HepG2 (cell line): ENCODE measurements at regions not wholly inside any gene's neighbourhood (a gene's known extent, or its start where the extent isn't known, plus 50 kb on each side); places are given as distances from the start of the nearest gene placed in this dataset.

ENCODE experiments used
- GABPB1 ChIP-seq: IDR thresholded peaks from 2 replicates; pipeline ENCODE4 v1.6.1; 2016; ENCODE audit warnings: mild to moderate bottlenecking, missing genetic modification reagents, moderate library complexity, missing compliant biosample characterization
- JDP2 ChIP-seq: sonication (generic); formaldehyde crosslinking; IDR thresholded peaks from 2 replicates; pipeline ENCODE4 v1.8.1; 2022; ENCODE audit warnings: missing genetic modification reagents, borderline replicate concordance
- KAT2B ChIP-seq: fragments of 150-350 bp; IDR thresholded peaks from 2 replicates; pipeline ENCODE4 v1.6.1; 2014; ENCODE audit warnings: low read depth, low read length, borderline replicate concordance
- MED13 ChIP-seq: sonication (generic); formaldehyde crosslinking; IDR thresholded peaks from 2 replicates; pipeline ENCODE4 v1.5.0; 2020; ENCODE audit warnings: missing genetic modification reagents
- SCMH1 ChIP-seq: sonication (generic); formaldehyde crosslinking; IDR thresholded peaks from 2 replicates; pipeline ENCODE4 v1.9.0; 2021; ENCODE audit warnings: missing genetic modification reagents, mild to moderate bottlenecking, borderline replicate concordance
- SMC3 ChIP-seq: IDR thresholded peaks from 2 replicates; pipeline ENCODE4 v1.6.1; 2011; ENCODE audit warnings: low read length, improper control_type of control experiment
- ZSCAN22 ChIP-seq: sonication (generic); formaldehyde crosslinking; IDR thresholded peaks from 2 replicates; pipeline ENCODE4 v1.4.0; 2020; ENCODE audit warnings: mild to moderate bottlenecking, missing genetic modification reagents
- TF ChIP-seq, protein P1 (sequence below), 2 experiments: fragments of 450-650 bp in 1 of 2; sonication (generic) in 1 of 2; formaldehyde crosslinking in 1 of 2; IDR thresholded peaks; 2 replicates each; pipeline versions ENCODE4 v1.6.1 to v1.8.0; 2016 to 2022; ENCODE audit warnings: antibody characterized with exemption in 1 of 2, mild to moderate bottlenecking in 1 of 2, missing genetic modification reagents in 1 of 2
- TF ChIP-seq, protein P2 (sequence below): sonication (generic); formaldehyde crosslinking; IDR thresholded peaks from 2 replicates; pipeline ENCODE4 v1.4.0; 2020; ENCODE audit warnings: mild to moderate bottlenecking, low read depth, missing genetic modification reagents
- TF ChIP-seq, protein P3 (sequence below): sonication (generic); formaldehyde crosslinking; IDR thresholded peaks from 2 replicates; pipeline ENCODE4 v1.5.0; 2020; ENCODE audit warnings: mild to moderate bottlenecking, low read depth, missing genetic modification reagents, borderline replicate concordance

DNA sequence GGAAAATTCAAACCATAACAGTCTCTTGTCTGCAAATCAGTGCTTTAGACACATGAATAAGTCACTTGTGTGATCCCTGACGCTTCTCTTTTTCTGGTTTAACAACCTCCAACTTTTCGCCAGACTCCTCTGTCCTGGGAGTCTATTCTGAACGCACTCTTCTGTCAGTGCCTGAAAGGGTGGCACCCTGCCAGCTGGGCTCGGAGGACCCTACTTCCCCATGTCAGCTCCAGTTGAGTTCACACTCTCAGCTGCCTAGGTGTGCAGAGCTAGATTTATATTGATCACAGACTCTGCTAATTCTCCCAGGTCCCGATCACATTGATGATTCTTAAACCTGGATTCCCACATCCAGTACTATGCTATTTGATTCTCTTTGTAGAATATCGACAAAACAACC is 649.1 kb downstream of the BNC2 start (continued):
- TF ChIP-seq, protein P1, sequence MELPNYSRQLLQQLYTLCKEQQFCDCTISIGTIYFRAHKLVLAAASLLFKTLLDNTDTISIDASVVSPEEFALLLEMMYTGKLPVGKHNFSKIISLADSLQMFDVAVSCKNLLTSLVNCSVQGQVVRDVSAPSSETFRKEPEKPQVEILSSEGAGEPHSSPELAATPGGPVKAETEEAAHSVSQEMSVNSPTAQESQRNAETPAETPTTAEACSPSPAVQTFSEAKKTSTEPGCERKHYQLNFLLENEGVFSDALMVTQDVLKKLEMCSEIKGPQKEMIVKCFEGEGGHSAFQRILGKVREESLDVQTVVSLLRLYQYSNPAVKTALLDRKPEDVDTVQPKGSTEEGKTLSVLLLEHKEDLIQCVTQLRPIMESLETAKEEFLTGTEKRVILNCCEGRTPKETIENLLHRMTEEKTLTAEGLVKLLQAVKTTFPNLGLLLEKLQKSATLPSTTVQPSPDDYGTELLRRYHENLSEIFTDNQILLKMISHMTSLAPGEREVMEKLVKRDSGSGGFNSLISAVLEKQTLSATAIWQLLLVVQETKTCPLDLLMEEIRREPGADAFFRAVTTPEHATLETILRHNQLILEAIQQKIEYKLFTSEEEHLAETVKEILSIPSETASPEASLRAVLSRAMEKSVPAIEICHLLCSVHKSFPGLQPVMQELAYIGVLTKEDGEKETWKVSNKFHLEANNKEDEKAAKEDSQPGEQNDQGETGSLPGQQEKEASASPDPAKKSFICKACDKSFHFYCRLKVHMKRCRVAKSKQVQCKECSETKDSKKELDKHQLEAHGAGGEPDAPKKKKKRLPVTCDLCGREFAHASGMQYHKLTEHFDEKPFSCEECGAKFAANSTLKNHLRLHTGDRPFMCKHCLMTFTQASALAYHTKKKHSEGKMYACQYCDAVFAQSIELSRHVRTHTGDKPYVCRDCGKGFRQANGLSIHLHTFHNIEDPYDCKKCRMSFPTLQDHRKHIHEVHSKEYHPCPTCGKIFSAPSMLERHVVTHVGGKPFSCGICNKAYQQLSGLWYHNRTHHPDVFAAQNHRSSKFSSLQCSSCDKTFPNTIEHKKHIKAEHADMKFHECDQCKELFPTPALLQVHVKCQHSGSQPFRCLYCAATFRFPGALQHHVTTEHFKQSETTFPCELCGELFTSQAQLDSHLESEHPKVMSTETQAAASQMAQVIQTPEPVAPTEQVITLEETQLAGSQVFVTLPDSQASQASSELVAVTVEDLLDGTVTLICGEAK (IDR thresholded peaks at IDR 0.05), result no peak
- TF ChIP-seq, protein P1 (CRISPR knock-in tag; IDR thresholded peaks at IDR 0.05), result no peak
- TF ChIP-seq KAT2B (no peak), SCMH1 (CRISPR knock-in tag) (no peak), JDP2 (CRISPR knock-in tag) (no peak), SMC3 (no peak), MED13 (CRISPR knock-in tag) (no peak), ZSCAN22 (CRISPR knock-in tag) (no peak), GABPB1 (CRISPR knock-in tag) (no peak)
- TF ChIP-seq, protein P2, sequence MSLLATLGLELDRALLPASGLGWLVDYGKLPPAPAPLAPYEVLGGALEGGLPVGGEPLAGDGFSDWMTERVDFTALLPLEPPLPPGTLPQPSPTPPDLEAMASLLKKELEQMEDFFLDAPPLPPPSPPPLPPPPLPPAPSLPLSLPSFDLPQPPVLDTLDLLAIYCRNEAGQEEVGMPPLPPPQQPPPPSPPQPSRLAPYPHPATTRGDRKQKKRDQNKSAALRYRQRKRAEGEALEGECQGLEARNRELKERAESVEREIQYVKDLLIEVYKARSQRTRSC (CRISPR knock-in tag), result no peak
- TF ChIP-seq, protein P3, sequence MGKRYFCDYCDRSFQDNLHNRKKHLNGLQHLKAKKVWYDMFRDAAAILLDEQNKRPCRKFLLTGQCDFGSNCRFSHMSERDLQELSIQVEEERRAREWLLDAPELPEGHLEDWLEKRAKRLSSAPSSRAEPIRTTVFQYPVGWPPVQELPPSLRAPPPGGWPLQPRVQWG (CRISPR knock-in tag), result no peak
- TF ChIP-seq, all 625 proteins: peak for 0
